Naive thymus-derived CD4-positive, alpha-beta T cell (primary cell): ENCODE measurements at regions not wholly inside any gene's neighbourhood (a gene's known extent, or its start where the extent isn't known, plus 50 kb on each side); places are given as distances from the start of the nearest gene placed in this dataset.
A peak's percentile ranks its signal among the peaks of the same experiment; 100 is the strongest.
"Not testable (repeated sequence)": the region's sequence is repeated elsewhere in the genome, so short reads cannot be mapped to it uniquely, and the experiment has no call there.

Experiments used
- ATAC-seq: fragments of 150-1000 bp; cut with Tn5 transposase; 2 replicates; pipeline ENCODE4 v1.10.0; 2021; ENCODE audit warnings: mild to moderate bottlenecking, moderate library complexity
- CTCF ChIA-PET: fragments of 350-600 bp; sonication (Branson Sonifier 250); formaldehyde crosslinking; loops from one replicate; lab custom pipeline; 2021; ENCODE audit warnings: antibody characterized with exemption; lab: Charles Lee
- POLR2A ChIA-PET: fragments of 350-600 bp; sonication (Branson Sonifier 250); formaldehyde crosslinking; loops from one replicate; lab custom pipeline; 2021; ENCODE audit warnings: antibody characterized with exemption, inconsistent platforms; lab: Charles Lee
- DNase-seq, 9 donors: peaks; one replicate each; pipeline versions ENCODE4 v3.0.0 to v3.0.0-alpha.2; 2020 to 2022; ENCODE audit warnings: mixed read lengths in 1 of 9
- H3K27ac ChIP-seq: one replicate; pipeline ENCODE4 v1.7.0; 2013; ENCODE audit warnings: mild to moderate bottlenecking, low read depth, low read length, moderate library complexity
- H3K27me3 ChIP-seq, 2 donors: one replicate each; pipeline ENCODE4 v1.7.0; 2013; ENCODE audit warnings: low read length in 2 of 2, mild to moderate bottlenecking in 2 of 2, moderate library complexity in 2 of 2; ENCODE audit not compliant: control insufficient read depth in 2 of 2, insufficient read depth in 2 of 2
- H3K36me3 ChIP-seq, 3 experiments: 1 replicate in 2 of 3; 2 replicates in 1 of 3; pipeline ENCODE4 v1.7.0; 2013; ENCODE audit warnings: low read length in 3 of 3, mild to moderate bottlenecking in 3 of 3, moderate library complexity in 1 of 3; ENCODE audit not compliant: insufficient read depth in 3 of 3, control insufficient read depth in 2 of 3
- H3K4me1 ChIP-seq, 2 donors: one replicate each; pipeline ENCODE4 v1.7.0; 2013; ENCODE audit warnings: low read length in 2 of 2, mild to moderate bottlenecking in 2 of 2, moderate library complexity in 1 of 2; ENCODE audit not compliant: control insufficient read depth in 2 of 2, insufficient read depth in 2 of 2
- H3K4me3 ChIP-seq: 2 replicates; pipeline ENCODE4 v1.7.0; 2013; ENCODE audit warnings: mild to moderate bottlenecking, low read length
- H3K9me3 ChIP-seq, 3 experiments: 1 replicate in 2 of 3; 2 replicates in 1 of 3; pipeline ENCODE4 v1.7.0; 2013; ENCODE audit warnings: low read length in 3 of 3; ENCODE audit not compliant: control insufficient read depth in 2 of 3
- H3K27ac Mint-ChIP-seq, 9 donors: one replicate each; pipeline ENCODE4 v1.8.0; 2020 to 2022; ENCODE audit warnings: mixed read lengths in 9 of 9, mild to moderate bottlenecking in 8 of 9, moderate library complexity in 5 of 9, inconsistent platforms in 2 of 9
- H3K27me3 Mint-ChIP-seq, 5 donors: one replicate each; pipeline ENCODE4 v1.8.0; 2021 to 2022; ENCODE audit warnings: mixed read lengths in 5 of 5, mild to moderate bottlenecking in 1 of 5
- H3K36me3 Mint-ChIP-seq, 5 donors: one replicate each; pipeline ENCODE4 v1.8.0; 2020 to 2022; ENCODE audit warnings: mixed read lengths in 5 of 5, mild to moderate bottlenecking in 3 of 5, inconsistent platforms in 1 of 5
- H3K4me1 Mint-ChIP-seq, 7 donors: one replicate each; pipeline ENCODE4 v1.8.0; 2020 to 2022; ENCODE audit warnings: mixed read lengths in 7 of 7, mild to moderate bottlenecking in 3 of 7, inconsistent platforms in 1 of 7
- H3K4me3 Mint-ChIP-seq, 10 donors: one replicate each; pipeline ENCODE4 v1.8.0; 2020 to 2022; ENCODE audit warnings: mild to moderate bottlenecking in 10 of 10, mixed read lengths in 10 of 10, moderate library complexity in 6 of 10, inconsistent platforms in 2 of 10
- H3K9me3 Mint-ChIP-seq, 11 donors: one replicate each; pipeline ENCODE4 v1.8.0; 2020 to 2022; ENCODE audit warnings: mixed read lengths in 11 of 11, mild to moderate bottlenecking in 4 of 11, inconsistent platforms in 1 of 11, moderate library complexity in 1 of 11
- intact Hi-C, 2 donors: fragments of 100-400 bp; cut with micrococcal nuclease; formaldehyde crosslinking; loops; one replicate each; pipeline ENCODE4 v1.15.1; 2023

GRCh38 chr16:5162801-5163200, 65.2 kb upstream of the EEF2KMT start:
- H3K9me3 Mint-ChIP-seq = peaks cover 0 to 13% (median 5%) of the 10 kb centered on the region in 11 donors
- H3K4me3 ChIP-seq, H3K4me3 Mint-ChIP-seq, H3K27ac ChIP-seq, CTCF ChIA-PET, H3K36me3 Mint-ChIP-seq, POLR2A ChIA-PET, ATAC-seq, H3K27me3 ChIP-seq, H3K4me1 ChIP-seq, H3K36me3 ChIP-seq, DNase-seq, H3K4me1 Mint-ChIP-seq, intact Hi-C loops, H3K27ac Mint-ChIP-seq, H3K9me3 ChIP-seq: not testable (repeated sequence)
- H3K27me3 Mint-ChIP-seq = peaks cover 0 to 32% (median 20%) of the 10 kb centered on the region in 5 donors

- H3K4me3 ChIP-seq, H3K4me1 Mint-ChIP-seq, intact Hi-C loops, H3K4me1 ChIP-seq, H3K27me3 ChIP-seq, POLR2A ChIA-PET, H3K9me3 ChIP-seq, H3K36me3 Mint-ChIP-seq, ATAC-seq, H3K36me3 ChIP-seq, H3K27ac Mint-ChIP-seq, H3K4me3 Mint-ChIP-seq, H3K27ac ChIP-seq, DNase-seq: not testable (repeated sequence)
- CTCF ChIA-PET = interaction anchor here (0.5 kb wide), 1 partner anchor 136 kb away, joined by 3 read pairs; no protein-coding TSS in a partner anchor
- H3K9me3 Mint-ChIP-seq = peaks cover 0 to 13% (median 5%) of the 10 kb centered on the region in 11 donors
- H3K27me3 Mint-ChIP-seq = peaks cover 0 to 22% (median 17%) of the 10 kb centered on the region in 5 donors
These were observed 64.3 kb upstream of the EEF2KMT start for GRCh38 chr16:5161888-5162287.

DNA sequence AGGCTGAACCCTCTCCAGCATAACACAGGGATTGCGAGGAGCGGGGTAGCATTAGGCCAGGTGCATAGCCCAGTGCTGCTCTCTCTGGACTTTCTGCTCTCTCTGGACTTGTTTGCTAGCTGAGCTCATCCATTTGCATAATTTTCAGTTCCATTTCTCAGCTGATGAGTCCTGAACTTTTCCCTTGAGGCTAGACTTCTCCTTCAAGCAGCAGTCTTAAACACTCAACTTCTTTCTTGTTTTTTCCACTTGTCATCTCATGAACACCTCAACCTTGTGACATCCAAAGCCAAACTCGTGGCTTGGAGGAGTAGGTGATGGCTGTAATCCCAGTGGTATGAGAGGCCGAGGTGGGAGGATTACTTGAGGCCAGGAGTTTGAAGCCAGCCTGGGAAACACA, 62.4 kb upstream of the EEF2KMT start:
- not testable (repeated sequence) for ATAC-seq

GRCh38 chr16:5159537-5159936, 61.9 kb upstream of the EEF2KMT start:
- H3K4me3 Mint-ChIP-seq, H3K27me3 ChIP-seq, H3K36me3 Mint-ChIP-seq, H3K4me3 ChIP-seq, intact Hi-C loops, ATAC-seq, CTCF ChIA-PET, H3K4me1 ChIP-seq, H3K4me1 Mint-ChIP-seq, DNase-seq, H3K36me3 ChIP-seq, POLR2A ChIA-PET, H3K27ac Mint-ChIP-seq, H3K27ac ChIP-seq, H3K9me3 ChIP-seq: not testable (repeated sequence)
- Mint-ChIP-seq H3K9me3 (peaks cover 0 to 15% (median 5%) of the 10 kb centered on the region in 11 donors), H3K27me3 (peaks cover 0 to 17% (median 7%) of the 10 kb centered on the region in 5 donors)

More for the DNA sequence above, 62.4 kb upstream of the EEF2KMT start:
- H3K4me1 Mint-ChIP-seq, intact Hi-C loops, DNase-seq, CTCF ChIA-PET, H3K27me3 ChIP-seq, H3K9me3 ChIP-seq, H3K27ac ChIP-seq, H3K4me3 Mint-ChIP-seq, H3K36me3 Mint-ChIP-seq, H3K36me3 ChIP-seq, POLR2A ChIA-PET, H3K4me1 ChIP-seq, H3K4me3 ChIP-seq, H3K27ac Mint-ChIP-seq: not testable (repeated sequence)
- Mint-ChIP-seq H3K27me3 (peaks cover 0 to 17% (median 7%) of the 10 kb centered on the region in 5 donors), H3K9me3 (peaks cover 0 to 13% (median 5%) of the 10 kb centered on the region in 11 donors)

- Mint-ChIP-seq H3K36me3 (peaks cover 0 to 7% (median 0%) of the 10 kb centered on the region in 5 donors), H3K9me3 (peaks cover 0 to 16% (median 5%) of the 10 kb centered on the region in 11 donors), H3K27me3 (peaks cover 0 to 21% (median 11%) of the 10 kb centered on the region in 5 donors), H3K4me1 (no peaks in the 10 kb centered on the region), H3K27ac (peak overlapping the region in 1 of 9 donors; percentile 49), H3K4me3 (no peak overlapping the region)
- no peaks in the 10 kb centered on the region for H3K27me3 ChIP-seq
- H3K27ac ChIP-seq = no peak overlapping the region
- no peaks in the 10 kb centered on the region for H3K4me1 ChIP-seq
- H3K36me3 ChIP-seq = no peaks in the 10 kb centered on the region
- CTCF ChIA-PET = no interaction called here
- H3K4me3 ChIP-seq = no peak overlapping the region
- ATAC-seq (no peak), DNase-seq (no peak)
- intact Hi-C loops = no loop called here
- no peaks in the 10 kb centered on the region for H3K9me3 ChIP-seq
- POLR2A ChIA-PET = no interaction called here
These were observed 60.9 kb upstream of the EEF2KMT start for GRCh38 chr16:5158494-5158893.

DNA sequence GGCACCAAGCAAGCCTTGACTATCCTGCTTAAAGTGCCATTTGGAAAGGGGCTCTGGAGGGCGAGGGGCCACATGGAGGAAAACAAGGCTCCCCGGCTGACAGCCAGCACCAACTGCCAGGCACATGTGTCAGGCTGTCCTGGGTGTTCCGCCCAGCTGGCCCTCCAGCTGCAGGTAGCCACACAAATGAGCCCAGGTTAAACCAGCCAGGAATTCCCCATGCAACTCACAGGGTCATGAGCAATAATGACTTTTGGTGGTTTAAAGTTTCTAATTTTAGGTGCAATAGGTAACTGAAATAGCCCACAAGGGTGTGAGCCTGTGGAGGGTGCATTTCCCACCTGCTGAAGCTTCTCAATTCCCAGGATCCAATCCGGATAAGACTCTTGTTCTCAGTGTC, 58.9 kb upstream of the EEF2KMT start:
- H3K27ac ChIP-seq, POLR2A ChIA-PET, H3K36me3 Mint-ChIP-seq, CTCF ChIA-PET, H3K4me3 Mint-ChIP-seq, H3K4me1 ChIP-seq, ATAC-seq, H3K9me3 ChIP-seq, DNase-seq, H3K27me3 ChIP-seq, H3K4me3 ChIP-seq, H3K4me1 Mint-ChIP-seq, intact Hi-C loops, H3K27ac Mint-ChIP-seq, H3K36me3 ChIP-seq: not testable (repeated sequence)
- Mint-ChIP-seq H3K9me3 (peaks cover 0 to 12% (median 3%) of the 10 kb centered on the region in 11 donors), H3K27me3 (peaks cover 0 to 22% (median 13%) of the 10 kb centered on the region in 5 donors)

GRCh38 chr16:5154006-5154405, 56.4 kb upstream of the EEF2KMT start:
- H3K9me3 ChIP-seq, H3K36me3 ChIP-seq, ATAC-seq, DNase-seq, CTCF ChIA-PET, POLR2A ChIA-PET, H3K4me1 Mint-ChIP-seq, H3K27ac ChIP-seq, H3K4me3 ChIP-seq, H3K4me3 Mint-ChIP-seq, H3K27ac Mint-ChIP-seq, H3K9me3 Mint-ChIP-seq, H3K27me3 ChIP-seq, intact Hi-C loops, H3K4me1 ChIP-seq, H3K36me3 Mint-ChIP-seq: not testable (repeated sequence)
- H3K27me3 Mint-ChIP-seq = peaks cover 0 to 13% (median 4%) of the 10 kb centered on the region in 5 donors
